ENCODE measurements at regions not wholly inside any gene's neighbourhood (a gene's known extent, or its start where the extent isn't known, plus 50 kb on each side); places are given as distances from the start of the nearest gene placed in this dataset.
A peak's percentile ranks its signal among the peaks of the same experiment; 100 is the strongest.

DNA sequence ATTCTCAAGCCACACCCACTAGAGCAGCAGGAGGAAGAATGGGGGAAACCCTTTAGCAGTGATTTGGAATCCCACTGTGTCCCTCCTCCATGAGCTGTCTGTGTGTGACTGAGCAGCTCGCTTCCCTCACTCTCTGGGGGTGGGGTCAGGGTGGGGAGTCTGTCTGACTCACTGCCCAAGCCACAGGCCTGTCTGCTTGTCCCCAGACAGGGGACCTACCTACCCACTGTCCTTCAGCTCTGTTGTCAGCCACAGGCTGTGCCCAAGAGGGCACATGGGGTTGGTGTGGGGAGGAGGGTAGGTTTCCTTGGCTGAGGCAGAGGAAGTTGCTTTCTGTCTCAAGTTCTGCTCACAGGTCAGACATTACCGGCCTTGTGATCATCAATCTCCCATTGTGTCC, 127.0 kb downstream of the MAFB start:
- POLR2A ChIA-PET (ENCODE audit: unreplicated experiment): no interaction called here
- no peak overlapping the region for H3K4me3 ChIP-seq (ENCODE audit: low read length)
- CTCF ChIA-PET: no interaction called here
- ATAC-seq: no peak; the same call in 1 of the 2 replicates
- H3F3A ChIP-seq (ENCODE audit: low read length, unreplicated experiment): no peaks in the 10 kb centered on the region
- H3K4me1 ChIP-seq (ENCODE audit: insufficient read depth, low read length): 0 out of 2 replicates have a peak, but pooled peaks cover 8% of the 10 kb centered on the region
- intact Hi-C loops (cut with micrococcal nuclease): no loop called here
- BruUV-seq (replicated peaks): no TSS peak
- peak; percentile 11 for DNase-seq
- no peaks in the 10 kb centered on the region for H3K79me2 ChIP-seq (ENCODE audit: low read length)
- no peak overlapping the region for H2AFZ ChIP-seq (ENCODE audit: low read length)
- H3K36me3 ChIP-seq (ENCODE audit: low read depth, low read length): no peaks in the 10 kb centered on the region
- H3K27me3 ChIP-seq (ENCODE audit: low read length): no peaks in the 10 kb centered on the region
- TF ChIP-seq, protein P1, sequence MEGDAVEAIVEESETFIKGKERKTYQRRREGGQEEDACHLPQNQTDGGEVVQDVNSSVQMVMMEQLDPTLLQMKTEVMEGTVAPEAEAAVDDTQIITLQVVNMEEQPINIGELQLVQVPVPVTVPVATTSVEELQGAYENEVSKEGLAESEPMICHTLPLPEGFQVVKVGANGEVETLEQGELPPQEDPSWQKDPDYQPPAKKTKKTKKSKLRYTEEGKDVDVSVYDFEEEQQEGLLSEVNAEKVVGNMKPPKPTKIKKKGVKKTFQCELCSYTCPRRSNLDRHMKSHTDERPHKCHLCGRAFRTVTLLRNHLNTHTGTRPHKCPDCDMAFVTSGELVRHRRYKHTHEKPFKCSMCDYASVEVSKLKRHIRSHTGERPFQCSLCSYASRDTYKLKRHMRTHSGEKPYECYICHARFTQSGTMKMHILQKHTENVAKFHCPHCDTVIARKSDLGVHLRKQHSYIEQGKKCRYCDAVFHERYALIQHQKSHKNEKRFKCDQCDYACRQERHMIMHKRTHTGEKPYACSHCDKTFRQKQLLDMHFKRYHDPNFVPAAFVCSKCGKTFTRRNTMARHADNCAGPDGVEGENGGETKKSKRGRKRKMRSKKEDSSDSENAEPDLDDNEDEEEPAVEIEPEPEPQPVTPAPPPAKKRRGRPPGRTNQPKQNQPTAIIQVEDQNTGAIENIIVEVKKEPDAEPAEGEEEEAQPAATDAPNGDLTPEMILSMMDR (conservative IDR thresholded peaks at IDR 0.05; ENCODE audit: low read depth, low read length): no peak
- TF ChIP-seq EZH2phosphoT487 (IDR thresholded peaks at IDR 0.05; ENCODE audit: borderline replicate concordance, low read length) (no peak), EZH2 (IDR thresholded peaks at IDR 0.05; ENCODE audit: low read length, unreplicated experiment) (no peak)
- H3K9me3 ChIP-seq (ENCODE audit: low read length): no peaks in the 10 kb centered on the region
- no peak overlapping the region for H3K4me2 ChIP-seq (ENCODE audit: low read length)
- H3K9ac ChIP-seq (ENCODE audit: low read length): no peak overlapping the region
- no peak overlapping the region for H3K27ac ChIP-seq (ENCODE audit: low read length)
- no peaks in the 10 kb centered on the region for H4K20me1 ChIP-seq (ENCODE audit: low read length)
- H3K9me2 ChIP-seq (replicated peaks; ENCODE audit: low read length): no peaks in the 10 kb centered on the region

DNA sequence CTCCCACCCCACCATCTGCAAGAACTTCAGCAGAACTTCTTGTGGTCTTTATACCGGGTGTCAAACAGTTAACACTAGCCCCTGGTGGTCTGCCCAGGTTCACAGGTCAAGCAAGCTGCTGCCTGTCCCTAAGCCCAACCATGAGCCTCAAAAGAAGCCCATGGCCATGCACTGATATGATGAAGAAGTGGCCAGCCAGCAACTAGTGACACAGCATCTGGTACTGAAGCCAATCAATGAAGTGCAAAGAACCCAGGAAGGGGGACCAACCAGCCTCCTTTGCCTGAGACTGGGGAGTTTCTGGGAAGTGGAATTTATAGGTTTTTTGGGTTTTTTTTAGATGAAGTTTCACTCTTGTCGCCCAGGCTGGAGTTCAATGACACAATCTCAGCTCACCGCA, 127.8 kb downstream of the MAFB start:
- TF ChIP-seq EZH2 (IDR thresholded peaks at IDR 0.05; ENCODE audit: low read length, unreplicated experiment) (no peak), EZH2phosphoT487 (IDR thresholded peaks at IDR 0.05; ENCODE audit: borderline replicate concordance, low read length) (no peak)
- TF ChIP-seq, protein P1 (conservative IDR thresholded peaks at IDR 0.05; ENCODE audit: low read depth, low read length): no peak
- Histone ChIP-seq H3K27ac (ENCODE audit: low read length) (no peak overlapping the region), H3K4me2 (ENCODE audit: low read length) (no peak overlapping the region), H4K20me1 (ENCODE audit: low read length) (no peaks in the 10 kb centered on the region), H3F3A (ENCODE audit: low read length, unreplicated experiment) (no peaks in the 10 kb centered on the region), H3K9ac (ENCODE audit: low read length) (no peak overlapping the region), H3K27me3 (ENCODE audit: low read length) (no peaks in the 10 kb centered on the region), H3K9me2 (replicated peaks; ENCODE audit: low read length) (no peaks in the 10 kb centered on the region), H3K36me3 (ENCODE audit: low read depth, low read length) (no peaks in the 10 kb centered on the region), H2AFZ (ENCODE audit: low read length) (no peak overlapping the region), H3K9me3 (ENCODE audit: low read length) (no peaks in the 10 kb centered on the region), H3K4me3 (ENCODE audit: low read length) (no peak overlapping the region), H3K4me1 (ENCODE audit: insufficient read depth, low read length) (0 out of 2 replicates have a peak, but pooled peaks cover 8% of the 10 kb centered on the region), H3K79me2 (ENCODE audit: low read length) (no peaks in the 10 kb centered on the region)
- intact Hi-C loops (cut with micrococcal nuclease): no loop called here
- DNase-seq (no peak), ATAC-seq (no peak)
- CTCF ChIA-PET: no interaction called here
- POLR2A ChIA-PET (ENCODE audit: unreplicated experiment): no interaction called here
- BruUV-seq (replicated peaks): no TSS peak

DNA sequence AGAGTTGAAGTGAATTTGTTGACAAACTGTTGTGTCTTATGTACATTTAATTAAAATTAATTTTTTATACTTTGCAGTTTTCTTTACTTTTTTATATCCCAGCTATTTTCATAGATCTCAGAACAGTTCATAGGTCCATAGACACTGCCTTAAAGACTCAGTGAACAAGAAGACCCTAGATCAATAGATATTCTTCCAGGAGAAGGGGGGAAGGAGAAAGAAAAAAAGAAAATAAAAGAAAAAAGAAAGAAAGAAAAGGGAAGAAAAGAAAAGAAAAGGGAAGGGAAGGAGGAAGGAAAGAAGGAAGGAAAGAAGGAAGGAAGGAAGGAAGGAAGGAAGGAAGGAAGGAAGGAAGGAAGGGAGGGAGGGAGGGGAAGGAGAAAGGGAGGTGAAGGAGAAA, 130.8 kb downstream of the MAFB start:
- CTCF ChIA-PET: no interaction called here
- no peaks in the 10 kb centered on the region for H4K20me1 ChIP-seq (ENCODE audit: low read length)
- no peaks in the 10 kb centered on the region for H3K27me3 ChIP-seq (ENCODE audit: low read length)
- no peaks in the 10 kb centered on the region for H3K9me3 ChIP-seq (ENCODE audit: low read length)
- no peaks in the 10 kb centered on the region for H3K79me2 ChIP-seq (ENCODE audit: low read length)
- ATAC-seq (no peak), DNase-seq (no peak)
- no peaks in the 10 kb centered on the region for H3K9me2 ChIP-seq (replicated peaks; ENCODE audit: low read length)
- TF ChIP-seq EZH2 (IDR thresholded peaks at IDR 0.05; ENCODE audit: low read length, unreplicated experiment): no peak
- TF ChIP-seq, protein P1 (conservative IDR thresholded peaks at IDR 0.05; ENCODE audit: low read depth, low read length): no peak
- no peak for TF ChIP-seq EZH2phosphoT487 (IDR thresholded peaks at IDR 0.05; ENCODE audit: borderline replicate concordance, low read length)
- H3K9ac ChIP-seq (ENCODE audit: low read length): no peak overlapping the region
- intact Hi-C loops (cut with micrococcal nuclease): no loop called here
- H3F3A ChIP-seq (ENCODE audit: low read length, unreplicated experiment): no peaks in the 10 kb centered on the region
- no peak overlapping the region for H3K27ac ChIP-seq (ENCODE audit: low read length)
- H3K4me3 ChIP-seq (ENCODE audit: low read length): no peak overlapping the region
- no peak overlapping the region for H3K4me2 ChIP-seq (ENCODE audit: low read length)
- no TSS peak for BruUV-seq (replicated peaks)
- POLR2A ChIA-PET (ENCODE audit: unreplicated experiment): no interaction called here
- no peak overlapping the region for H2AFZ ChIP-seq (ENCODE audit: low read length)
- H3K4me1 ChIP-seq (ENCODE audit: insufficient read depth, low read length): no peaks in the 10 kb centered on the region
- H3K36me3 ChIP-seq (ENCODE audit: low read depth, low read length): no peaks in the 10 kb centered on the region
